HG03457 (cell line): ENCODE measurements at regions not wholly inside any gene's neighbourhood (a gene's known extent, or its start where the extent isn't known, plus 50 kb on each side); places are given as distances from the start of the nearest gene placed in this dataset.
"Not testable (repeated sequence)": the region's sequence is repeated elsewhere in the genome, so short reads cannot be mapped to it uniquely, and the experiment has no call there.

ENCODE experiments used
- ATAC-seq: cut with Tn5 transposase; IDR thresholded peaks from one replicate; pipeline ENCODE4 v1.9.1; 2021; ENCODE audit warnings: moderate number of reproducible peaks; ENCODE audit not compliant: unreplicated experiment

DNA sequence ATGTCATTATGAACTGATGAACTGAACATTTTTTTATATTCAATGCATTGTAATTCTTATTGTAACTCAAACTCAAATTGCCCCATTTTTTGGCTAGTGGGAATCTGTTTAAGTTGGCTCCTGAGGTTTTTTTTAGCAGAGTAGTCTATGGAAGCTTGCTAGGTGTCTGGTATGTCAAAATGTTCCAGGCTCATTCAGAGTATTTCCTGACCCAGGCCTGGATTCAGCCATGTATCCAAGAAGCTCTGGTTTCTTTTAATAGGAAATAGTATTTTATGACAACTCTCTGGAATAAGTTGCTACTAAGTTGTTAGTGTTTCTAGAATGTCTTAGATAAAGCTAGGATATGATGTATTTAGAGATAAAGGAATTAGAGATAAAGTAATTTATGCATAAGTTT is 288.0 kb downstream of the ARL4A start:
- no peak for ATAC-seq

DNA sequence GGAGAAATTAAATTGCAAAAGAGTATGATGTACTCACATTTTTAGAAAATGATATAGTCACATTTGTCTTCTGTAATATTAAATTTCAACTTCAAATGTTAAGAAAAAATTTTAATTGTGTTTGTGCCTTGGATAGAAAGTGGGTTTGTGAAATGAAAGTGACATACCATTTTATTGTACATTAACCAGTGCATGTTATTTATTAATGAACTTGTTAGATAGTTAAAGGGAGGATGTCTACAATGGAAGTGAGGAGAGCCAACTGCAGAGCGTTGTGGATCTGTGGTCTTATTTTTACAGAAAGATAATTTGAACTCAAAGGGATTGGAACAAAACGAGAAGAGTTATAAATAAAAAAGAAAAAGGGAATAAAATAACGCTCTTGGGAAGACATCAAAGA is 291.7 kb downstream of the ARL4A start:
- no peak for ATAC-seq

- ATAC-seq, result no peak
Observed at GRCh38 chr7:12982178-12982577, 294.7 kb downstream of the ARL4A start.

DNA sequence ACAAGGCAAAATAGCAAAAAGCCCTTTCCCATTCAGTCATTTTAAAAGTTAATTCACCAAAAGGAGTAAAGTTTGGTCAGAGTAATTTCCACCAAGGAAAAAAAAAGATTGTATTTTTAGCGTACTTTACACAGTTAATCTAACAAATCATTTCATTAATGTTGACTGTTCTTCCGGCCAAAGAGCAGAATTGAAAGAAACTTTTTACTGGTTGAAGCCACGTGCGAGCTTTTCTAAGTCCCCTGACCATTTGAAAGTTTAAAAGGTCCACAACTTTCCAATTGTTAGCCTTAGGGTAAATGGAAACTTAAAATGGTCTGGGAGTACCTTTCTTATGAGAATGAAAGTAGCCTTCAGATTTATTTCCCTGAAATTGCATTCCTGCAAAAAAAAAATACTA is 296.7 kb downstream of the ARL4A start:
- ATAC-seq, result no peak

DNA sequence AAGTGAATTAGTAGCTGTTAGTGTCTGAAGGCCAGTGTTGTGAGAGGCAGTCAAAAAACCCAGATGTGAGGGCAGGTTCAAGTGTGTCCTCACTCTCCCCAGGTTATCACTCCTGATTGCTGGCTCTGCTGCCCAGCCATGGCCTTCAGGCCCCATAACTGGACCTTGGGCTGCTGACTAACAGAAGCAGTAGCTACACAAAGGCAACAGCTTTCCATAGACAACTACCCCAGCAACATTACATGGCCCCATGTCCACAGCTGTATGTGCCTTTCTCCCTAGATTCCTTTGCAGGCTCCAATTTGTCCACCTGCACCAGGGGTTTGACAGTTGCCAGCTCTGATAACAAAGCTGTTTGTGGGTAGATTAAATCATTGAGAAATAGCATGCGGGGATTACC is 297.8 kb downstream of the ARL4A start:
- ATAC-seq, result no peak

GRCh38 chr7:12985752-12986151 is 298.3 kb downstream of the ARL4A start:
- no peak for ATAC-seq

- ATAC-seq, result no peak
Observed at GRCh38 chr7:12987238-12987637, 299.8 kb downstream of the ARL4A start.

DNA sequence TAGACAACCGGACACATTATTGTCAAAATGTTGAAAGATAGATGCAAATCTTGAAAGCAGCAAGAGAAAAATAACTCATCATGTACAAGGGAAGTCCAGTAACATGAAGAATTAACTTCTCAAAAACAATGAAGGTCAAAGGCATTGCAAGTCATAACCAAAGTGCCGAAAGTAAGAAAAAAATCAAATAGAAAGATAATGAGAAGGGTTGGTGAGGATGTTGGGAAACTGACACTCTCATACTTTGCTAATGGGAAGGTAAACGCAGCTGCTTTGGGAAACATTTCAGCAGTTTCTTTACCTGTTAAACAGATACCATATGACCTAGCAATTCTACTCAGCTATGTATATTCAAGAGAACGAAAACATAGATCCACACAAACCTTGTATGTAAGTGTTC is 303.0 kb downstream of the ARL4A start:
- ATAC-seq, result no peak

DNA sequence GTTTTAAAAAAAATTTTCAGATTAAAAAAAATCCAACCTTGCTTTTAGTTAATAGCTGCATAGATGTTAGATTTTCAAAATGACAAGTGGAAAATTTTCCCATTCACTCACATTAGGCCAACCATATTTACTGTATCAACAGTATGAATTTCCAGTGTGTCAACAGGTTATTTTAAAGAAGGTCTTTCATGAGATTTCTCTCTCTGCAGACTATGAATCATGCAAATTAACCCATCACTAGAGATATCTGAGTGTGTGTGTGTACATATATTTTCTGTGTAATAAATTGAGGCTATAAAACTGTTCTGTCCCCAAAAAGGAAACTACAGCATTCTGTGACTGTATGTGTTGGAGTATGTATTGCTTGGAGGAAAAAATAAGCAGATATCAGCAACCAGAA is 305.6 kb downstream of the ARL4A start:
- no peak for ATAC-seq

- no peak for ATAC-seq
Observed at GRCh38 chr7:12995912-12996469, 308.6 kb downstream of the ARL4A start.

DNA sequence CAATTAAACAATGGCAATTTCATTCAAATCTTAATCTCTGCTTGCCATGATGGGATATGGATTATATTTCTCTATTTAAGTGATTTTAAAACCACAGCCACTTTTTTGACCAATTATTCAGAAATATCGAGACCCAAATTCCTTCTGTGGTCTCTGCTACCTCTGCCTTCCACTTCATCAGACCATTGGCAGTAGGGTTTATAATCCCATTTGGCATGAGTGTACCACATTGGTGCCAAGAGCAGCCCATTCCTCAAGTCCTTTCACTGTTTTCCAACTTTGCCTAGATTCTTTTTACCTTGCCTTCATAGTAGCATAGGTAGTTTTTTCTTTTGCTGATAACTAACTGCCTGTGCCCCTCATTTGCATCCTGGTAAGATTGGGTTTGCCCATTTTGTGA is 319.9 kb downstream of the ARL4A start:
- no peak for ATAC-seq

DNA sequence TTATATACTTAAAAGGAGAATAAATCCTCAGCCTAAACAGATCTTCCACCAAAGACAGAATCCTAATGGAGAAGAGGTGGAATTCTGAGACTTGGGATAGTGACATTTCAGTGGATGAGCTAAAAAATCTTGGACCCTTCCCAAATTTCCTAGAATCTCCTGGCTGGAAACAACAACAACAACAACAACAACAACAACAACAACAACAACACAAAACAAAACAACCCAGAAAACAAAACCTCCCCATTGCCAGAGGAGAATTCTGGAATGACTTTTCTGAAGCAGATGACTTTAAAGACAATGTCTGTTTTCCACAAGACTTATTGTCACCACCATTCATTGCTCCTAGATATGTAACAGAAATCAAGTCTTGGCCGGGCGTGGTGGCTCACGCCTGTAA is 322.1 kb downstream of the ARL4A start:
- no peak for ATAC-seq

DNA sequence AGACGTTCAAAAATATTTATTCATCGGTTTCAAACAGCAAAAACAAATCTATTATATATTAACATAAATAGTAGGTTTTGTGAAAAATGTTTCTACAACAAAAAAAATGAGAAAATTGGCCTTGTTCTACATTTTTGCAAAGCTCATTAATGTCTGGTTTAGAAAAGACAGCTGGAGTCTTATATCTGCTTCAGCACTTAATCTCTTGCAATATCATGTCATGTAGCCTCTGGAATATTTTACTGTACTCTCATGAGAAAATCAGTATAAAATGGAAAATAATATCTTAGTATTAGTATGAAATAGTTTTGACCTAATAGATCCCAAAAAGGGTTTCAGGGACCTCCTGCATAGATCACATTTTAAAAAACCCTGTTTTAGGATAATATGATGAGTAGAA is 326.6 kb downstream of the ARL4A start:
- ATAC-seq, result no peak

DNA sequence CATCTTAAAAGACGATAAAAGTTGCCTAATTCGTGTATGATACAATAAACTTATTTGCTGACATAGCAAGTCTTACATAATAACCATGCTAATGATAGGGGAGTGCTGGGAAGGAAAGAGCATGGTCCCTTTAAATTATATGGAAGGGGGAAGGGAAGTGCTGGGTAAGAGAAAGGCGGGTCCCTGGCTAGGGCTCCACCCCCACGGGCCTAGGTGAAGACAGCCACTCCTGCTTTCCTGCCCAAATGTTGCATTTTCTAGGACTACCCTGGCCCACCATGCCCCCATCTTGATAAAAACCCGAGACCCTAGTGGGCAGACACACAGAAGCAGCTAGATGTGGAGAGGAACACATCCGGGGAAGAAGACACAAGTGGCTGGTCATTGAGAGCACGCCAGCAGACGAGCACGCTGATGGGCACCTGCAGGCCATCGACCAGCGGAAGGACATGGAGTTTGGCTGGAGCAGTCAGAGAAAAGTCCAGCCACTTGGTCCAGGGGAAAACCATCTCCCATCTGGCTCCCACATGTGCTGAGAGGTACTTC is 328.7 kb downstream of the ARL4A start:
- no peak for ATAC-seq

DNA sequence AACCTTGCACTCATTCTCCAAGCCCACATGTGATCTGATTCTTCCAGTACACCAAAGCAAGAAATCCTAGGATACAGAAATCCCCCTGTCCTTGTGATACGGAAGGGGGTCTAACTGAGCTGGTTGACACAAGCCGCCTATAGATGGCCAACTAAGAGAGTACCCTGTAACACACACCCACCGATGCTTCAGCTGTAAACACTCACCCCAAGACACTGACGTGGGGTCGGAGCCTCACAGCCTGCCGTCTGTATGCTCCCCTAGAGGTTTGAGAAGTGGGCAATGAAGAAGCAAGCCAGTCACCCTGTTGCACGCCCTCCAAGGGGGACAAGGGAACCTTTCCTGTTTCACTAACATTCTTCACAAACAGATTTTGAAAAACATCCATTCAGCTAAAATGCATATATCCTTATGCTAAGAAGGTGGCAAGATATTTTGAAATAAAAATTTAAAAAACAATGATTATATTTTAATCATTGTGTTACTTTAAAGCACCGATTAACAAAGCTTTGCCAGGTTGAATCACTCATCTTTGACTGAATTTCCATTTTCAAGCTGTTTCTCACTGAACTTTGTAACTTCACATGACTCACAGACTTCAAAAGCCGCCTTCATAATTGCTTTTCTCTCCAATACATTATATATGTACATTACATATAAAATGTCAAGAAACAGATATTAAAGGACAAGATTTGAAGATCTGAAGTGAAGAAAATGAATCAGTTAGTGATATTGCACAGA is 329.3 kb downstream of the ARL4A start:
- ATAC-seq, result no peak

- ATAC-seq, result no peak
Observed at GRCh38 chr7:13017333-13017857, 330.0 kb downstream of the ARL4A start.

- ATAC-seq, result no peak
Observed at GRCh38 chr7:13017881-13018280, 330.4 kb downstream of the ARL4A start.

- ATAC-seq, result no peak
Observed at GRCh38 chr7:13021566-13022300, 334.3 kb downstream of the ARL4A start.

- no peak for ATAC-seq
Observed at GRCh38 chr7:13024121-13024674, 336.8 kb downstream of the ARL4A start.

DNA sequence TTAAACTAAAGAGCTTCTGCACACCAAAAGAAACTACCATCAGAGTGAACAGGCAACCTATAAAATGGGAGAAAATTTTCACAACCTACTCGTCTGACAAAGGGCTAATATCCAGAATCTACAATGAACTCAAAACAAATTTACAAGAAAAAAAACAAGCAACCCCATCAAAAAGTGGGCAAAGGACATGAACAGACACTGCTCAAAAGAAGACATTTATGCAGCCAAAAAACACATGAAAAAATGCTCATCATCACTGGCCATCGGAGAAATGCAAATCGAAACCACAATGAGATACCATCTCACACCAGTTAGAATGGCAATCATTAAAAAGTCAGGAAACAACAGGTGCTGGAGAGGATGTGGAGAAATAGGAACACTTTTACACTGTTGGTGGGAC is 337.6 kb downstream of the ARL4A start:
- not testable (repeated sequence) for ATAC-seq

GRCh38 chr7:13027321-13027720 is 339.9 kb downstream of the ARL4A start:
- no peak for ATAC-seq
